KMS-11 (cell line): ENCODE measurements at regions not wholly inside any gene's neighbourhood (a gene's known extent, or its start where the extent isn't known, plus 50 kb on each side); places are given as distances from the start of the nearest gene placed in this dataset.

ENCODE experiments used
- H2AFZ ChIP-seq: fragments of 200-600 bp; sonication (generic); 2 replicates; pipeline ENCODE4 v1.6.1; 2016; ENCODE audit warnings: antibody characterized with exemption, mixed run types, low read depth
- H3K27ac ChIP-seq: fragments of 200-600 bp; sonication (generic); 2 replicates; pipeline ENCODE4 v1.6.1; 2016; ENCODE audit warnings: mild to moderate bottlenecking, mixed run types
- H3K27me3 ChIP-seq: fragments of 200-600 bp; sonication (generic); 2 replicates; pipeline ENCODE4 v1.6.1; 2017; ENCODE audit warnings: mild to moderate bottlenecking, low read depth, mixed run types, moderate library complexity; ENCODE audit not compliant: insufficient read depth
- H3K36me3 ChIP-seq: fragments of 200-600 bp; sonication (generic); 2 replicates; pipeline ENCODE4 v1.6.1; 2017; ENCODE audit warnings: mild to moderate bottlenecking, mixed run types; ENCODE audit not compliant: insufficient read depth
- H3K4me1 ChIP-seq: fragments of 200-600 bp; sonication (generic); 2 replicates; pipeline ENCODE4 v1.6.1; 2016; ENCODE audit warnings: mild to moderate bottlenecking, low read depth, mixed run types; ENCODE audit not compliant: poor library complexity, severe bottlenecking
- H3K4me2 ChIP-seq: fragments of 200-600 bp; sonication (generic); 2 replicates; pipeline ENCODE4 v1.7.0; 2016; ENCODE audit warnings: mild to moderate bottlenecking, mixed run types
- H3K4me3 ChIP-seq: fragments of 200-600 bp; sonication (generic); IDR thresholded peaks from 2 replicates; pipeline ENCODE4 v1.6.1; 2017; ENCODE audit warnings: low read depth, low read length, mixed read lengths; ENCODE audit not compliant: insufficient read depth
- H3K79me2 ChIP-seq: fragments of 200-600 bp; sonication (generic); 2 replicates; pipeline ENCODE4 v1.6.1; 2016; ENCODE audit warnings: low read depth, mixed run types; ENCODE audit not compliant: insufficient read depth
- H3K9ac ChIP-seq: fragments of 200-600 bp; sonication (generic); 2 replicates; pipeline ENCODE4 v1.6.1; 2016; ENCODE audit warnings: mild to moderate bottlenecking, mixed run types
- H4K20me1 ChIP-seq: fragments of 200-600 bp; sonication (generic); 2 replicates; pipeline ENCODE4 v1.6.1; 2016; ENCODE audit warnings: mild to moderate bottlenecking, mixed run types; ENCODE audit not compliant: insufficient read depth
- TF ChIP-seq, protein P1 (sequence below): fragments of 200-600 bp; sonication (generic); conservative IDR thresholded peaks from 2 replicates; pipeline ENCODE4 v1.6.1; 2017; ENCODE audit warnings: low read depth, mild to moderate bottlenecking, antibody characterized with exemption, low read length, moderate library complexity, mixed read lengths

DNA sequence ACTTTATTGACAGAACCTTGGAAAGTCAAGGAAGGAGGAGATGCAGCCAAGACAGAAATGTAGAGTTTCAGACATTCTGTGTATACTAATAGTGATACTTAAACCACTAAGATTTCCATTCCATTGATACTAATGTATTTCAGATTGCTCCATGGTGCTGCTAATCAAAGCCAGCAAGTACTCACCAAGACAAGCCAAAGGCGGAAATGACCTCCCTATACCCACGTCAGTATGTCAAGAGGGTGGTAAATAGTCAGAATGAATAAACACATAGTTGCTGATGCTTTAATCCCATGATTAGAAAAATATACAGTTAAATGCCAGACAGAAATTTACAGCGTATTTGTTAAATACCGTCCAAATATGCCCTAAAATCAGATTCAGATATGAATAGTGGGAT is 417.8 kb upstream of the INTU start:
- TF ChIP-seq, protein P1, sequence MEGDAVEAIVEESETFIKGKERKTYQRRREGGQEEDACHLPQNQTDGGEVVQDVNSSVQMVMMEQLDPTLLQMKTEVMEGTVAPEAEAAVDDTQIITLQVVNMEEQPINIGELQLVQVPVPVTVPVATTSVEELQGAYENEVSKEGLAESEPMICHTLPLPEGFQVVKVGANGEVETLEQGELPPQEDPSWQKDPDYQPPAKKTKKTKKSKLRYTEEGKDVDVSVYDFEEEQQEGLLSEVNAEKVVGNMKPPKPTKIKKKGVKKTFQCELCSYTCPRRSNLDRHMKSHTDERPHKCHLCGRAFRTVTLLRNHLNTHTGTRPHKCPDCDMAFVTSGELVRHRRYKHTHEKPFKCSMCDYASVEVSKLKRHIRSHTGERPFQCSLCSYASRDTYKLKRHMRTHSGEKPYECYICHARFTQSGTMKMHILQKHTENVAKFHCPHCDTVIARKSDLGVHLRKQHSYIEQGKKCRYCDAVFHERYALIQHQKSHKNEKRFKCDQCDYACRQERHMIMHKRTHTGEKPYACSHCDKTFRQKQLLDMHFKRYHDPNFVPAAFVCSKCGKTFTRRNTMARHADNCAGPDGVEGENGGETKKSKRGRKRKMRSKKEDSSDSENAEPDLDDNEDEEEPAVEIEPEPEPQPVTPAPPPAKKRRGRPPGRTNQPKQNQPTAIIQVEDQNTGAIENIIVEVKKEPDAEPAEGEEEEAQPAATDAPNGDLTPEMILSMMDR, result no peak
- Histone ChIP-seq H3K4me3 (no peak overlapping the region), H3K79me2 (no peaks in the 10 kb centered on the region), H3K27ac (no peak overlapping the region), H4K20me1 (no peaks in the 10 kb centered on the region), H3K36me3 (no peaks in the 10 kb centered on the region), H2AFZ (no peak overlapping the region), H3K4me2 (no peak overlapping the region), H3K9ac (no peak overlapping the region), H3K27me3 (no peaks in the 10 kb centered on the region), H3K4me1 (no peaks in the 10 kb centered on the region)

DNA sequence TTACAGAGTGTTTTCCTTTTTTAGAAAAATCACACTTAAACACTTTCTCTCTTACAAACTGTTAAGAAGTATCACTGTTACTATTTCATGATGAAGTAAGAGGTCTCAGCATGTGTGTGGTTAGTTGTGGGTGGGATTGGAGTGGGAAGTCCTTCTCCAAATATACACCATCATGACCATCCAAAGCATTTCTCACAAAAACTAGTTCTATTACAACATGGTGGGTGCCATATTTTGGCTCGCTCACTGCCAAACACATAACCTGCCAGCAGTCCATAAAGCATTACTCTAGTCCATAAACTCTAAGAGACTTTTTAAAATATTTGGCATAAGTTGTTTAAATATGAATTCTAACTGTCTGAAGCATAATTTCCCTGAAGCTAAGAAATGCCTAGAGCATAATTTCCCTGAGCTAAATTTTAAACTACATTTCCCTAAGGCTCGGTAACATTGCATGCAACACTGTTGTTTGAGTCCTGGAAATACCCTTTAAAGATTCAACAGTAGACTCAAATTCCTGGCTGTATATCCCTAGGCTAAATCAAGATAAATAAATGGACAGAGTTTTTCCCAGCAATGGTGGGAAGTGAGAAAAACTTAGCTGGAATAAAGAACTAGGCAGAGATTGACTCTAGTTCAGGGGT is 415.0 kb upstream of the INTU start:
- H3K27ac ChIP-seq, result no peak overlapping the region
- no peaks in the 10 kb centered on the region for H3K27me3 ChIP-seq
- no peaks in the 10 kb centered on the region for H4K20me1 ChIP-seq
- no peak overlapping the region for H3K4me2 ChIP-seq
- H3K36me3 ChIP-seq, result no peaks in the 10 kb centered on the region
- no peaks in the 10 kb centered on the region for H3K79me2 ChIP-seq
- TF ChIP-seq, protein P1, result no peak
- H2AFZ ChIP-seq, result no peak overlapping the region
- no peak overlapping the region for H3K4me3 ChIP-seq
- no peaks in the 10 kb centered on the region for H3K4me1 ChIP-seq
- no peak overlapping the region for H3K9ac ChIP-seq

DNA sequence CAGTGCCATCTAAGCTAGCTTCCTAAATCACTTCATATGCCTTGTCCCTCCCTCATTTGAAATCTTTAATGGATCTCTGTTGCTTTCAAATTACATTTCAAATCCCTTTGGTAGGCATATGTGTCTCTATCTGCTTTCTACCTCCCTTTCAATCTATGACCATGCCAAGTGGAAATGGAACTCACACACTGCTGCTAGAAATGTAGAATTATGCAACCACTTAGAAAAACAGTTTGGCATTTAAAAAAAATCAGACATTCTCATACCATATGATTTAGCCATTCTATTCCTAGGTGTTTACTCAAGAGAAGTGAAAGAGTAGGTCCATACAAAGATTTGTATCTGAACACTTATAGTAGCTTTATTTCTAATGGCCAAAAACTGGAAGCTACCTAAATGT is 413.5 kb upstream of the INTU start:
- Histone ChIP-seq H3K79me2 (no peaks in the 10 kb centered on the region), H3K4me2 (no peak overlapping the region), H2AFZ (no peak overlapping the region), H3K4me3 (no peak overlapping the region), H3K9ac (no peak overlapping the region), H4K20me1 (no peaks in the 10 kb centered on the region), H3K27ac (no peak overlapping the region), H3K36me3 (no peaks in the 10 kb centered on the region), H3K27me3 (no peaks in the 10 kb centered on the region), H3K4me1 (no peaks in the 10 kb centered on the region)
- TF ChIP-seq, protein P1, result no peak

DNA sequence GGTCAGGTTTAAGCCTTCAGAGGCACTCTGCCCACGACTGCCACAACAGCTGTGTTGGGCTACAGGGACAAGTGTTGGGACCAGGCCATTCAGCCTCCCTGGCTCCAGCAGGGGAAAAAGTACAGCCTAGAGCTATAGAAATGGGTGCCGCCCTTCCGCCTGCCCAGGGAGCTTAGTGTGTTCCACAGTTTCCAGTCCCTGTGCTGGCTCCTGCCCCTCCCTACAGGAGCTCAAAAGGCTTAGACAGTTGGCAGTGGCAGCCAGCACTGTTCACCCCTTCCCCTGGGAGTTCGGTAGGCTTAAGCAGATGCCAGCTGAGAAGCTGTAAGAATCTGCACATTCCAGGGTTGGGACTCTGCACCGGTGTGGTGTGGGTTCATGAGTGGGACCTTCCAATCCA is 408.2 kb upstream of the INTU start:
- Histone ChIP-seq H2AFZ (no peak overlapping the region), H3K4me3 (no peak overlapping the region), H3K27ac (no peak overlapping the region), H3K9ac (no peak overlapping the region), H3K4me2 (no peak overlapping the region), H3K4me1 (no peaks in the 10 kb centered on the region), H3K27me3 (no peaks in the 10 kb centered on the region), H4K20me1 (no peaks in the 10 kb centered on the region), H3K79me2 (no peaks in the 10 kb centered on the region), H3K36me3 (no peaks in the 10 kb centered on the region)
- TF ChIP-seq, protein P1, result no peak
